Right lobe of liver (tissue), 4 donors: ENCODE measurements at regions not wholly inside any gene's neighbourhood (a gene's known extent, or its start where the extent isn't known, plus 50 kb on each side); places are given as distances from the start of the nearest gene placed in this dataset.

Experiments used
- CTCF ChIP-seq, 4 donors: fragments of 200-600 bp in 3 of 4; fragments of 450-650 bp in 1 of 4; IDR thresholded peaks; one replicate each; pipeline versions ENCODE4 v1.5.1 to v1.8.0; 2016 to 2022; ENCODE audit warnings: antibody characterized with exemption in 4 of 4, mild to moderate bottlenecking in 2 of 4
- POLR2A ChIP-seq: fragments of 450-650 bp; IDR thresholded peaks from one replicate; pipeline ENCODE4 v1.6.1; 2017; ENCODE audit warnings: antibody characterized with exemption, mild to moderate bottlenecking
- donor health status: DM: no; HTN: no; CAD: no.
- donor health status: DM: no; HTN: no; CAD: no.
- donor health status: DM: no; HTN: yes; CAD: no.

GRCh38 chr3:145849115-145849514 is 311.9 kb downstream of the PLOD2 start:
- no peak for TF ChIP-seq POLR2A
- TF ChIP-seq CTCF (IDR thresholded peaks at IDR 0.05) = no peak
